Fibroblast of the aortic adventitia (primary cell): ENCODE measurements at regions not wholly inside any gene's neighbourhood (a gene's known extent, or its start where the extent isn't known, plus 50 kb on each side); places are given as distances from the start of the nearest gene placed in this dataset.

Experiments used
- DNase-seq: peaks from one replicate; pipeline ENCODE4 v3.0.0-alpha.2; 2010; ENCODE audit warnings: low read depth
- H3K4me3 ChIP-seq: 2 replicates; pipeline ENCODE4 v1.5.1; 2011; ENCODE audit warnings: low read depth, mild to moderate bottlenecking, control low read depth, low read length, moderate library complexity
- TF ChIP-seq, protein P1 (sequence below): IDR thresholded peaks from 2 replicates; pipeline ENCODE4 v1.5.1; 2011; ENCODE audit warnings: mild to moderate bottlenecking, low read length, control low read depth, inconsistent platforms; ENCODE audit not compliant: insufficient read depth

DNA sequence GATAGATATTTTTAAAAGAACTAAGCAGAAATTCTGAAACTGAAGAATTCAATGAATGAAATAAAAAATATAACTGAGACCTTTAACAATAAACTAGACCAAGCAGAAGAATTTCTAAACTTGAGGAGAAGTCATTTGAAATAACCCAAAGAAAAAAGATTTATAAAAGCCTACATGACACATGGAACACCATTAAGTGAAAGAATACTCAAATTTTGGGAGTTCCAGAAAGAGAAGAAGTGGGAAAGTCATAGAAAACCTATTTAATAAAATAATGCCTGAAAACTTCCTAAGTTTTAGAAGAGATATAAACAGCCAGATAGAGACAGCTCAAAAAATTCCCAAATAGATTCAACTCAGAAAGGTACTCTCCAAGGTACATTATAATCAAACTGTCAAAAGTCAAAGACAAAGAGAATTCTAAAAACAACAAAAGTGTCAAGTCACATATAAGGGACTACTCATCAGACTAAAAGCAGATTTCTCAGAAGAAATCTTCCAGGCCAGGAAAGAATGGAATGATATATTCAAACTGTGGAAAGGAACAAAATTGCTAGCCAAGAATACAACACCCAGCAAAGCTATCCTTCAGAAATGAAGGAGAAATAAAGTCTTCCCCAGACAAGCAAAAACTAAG lies 72.9 kb upstream of the GNAZ start:
- TF ChIP-seq, protein P1, sequence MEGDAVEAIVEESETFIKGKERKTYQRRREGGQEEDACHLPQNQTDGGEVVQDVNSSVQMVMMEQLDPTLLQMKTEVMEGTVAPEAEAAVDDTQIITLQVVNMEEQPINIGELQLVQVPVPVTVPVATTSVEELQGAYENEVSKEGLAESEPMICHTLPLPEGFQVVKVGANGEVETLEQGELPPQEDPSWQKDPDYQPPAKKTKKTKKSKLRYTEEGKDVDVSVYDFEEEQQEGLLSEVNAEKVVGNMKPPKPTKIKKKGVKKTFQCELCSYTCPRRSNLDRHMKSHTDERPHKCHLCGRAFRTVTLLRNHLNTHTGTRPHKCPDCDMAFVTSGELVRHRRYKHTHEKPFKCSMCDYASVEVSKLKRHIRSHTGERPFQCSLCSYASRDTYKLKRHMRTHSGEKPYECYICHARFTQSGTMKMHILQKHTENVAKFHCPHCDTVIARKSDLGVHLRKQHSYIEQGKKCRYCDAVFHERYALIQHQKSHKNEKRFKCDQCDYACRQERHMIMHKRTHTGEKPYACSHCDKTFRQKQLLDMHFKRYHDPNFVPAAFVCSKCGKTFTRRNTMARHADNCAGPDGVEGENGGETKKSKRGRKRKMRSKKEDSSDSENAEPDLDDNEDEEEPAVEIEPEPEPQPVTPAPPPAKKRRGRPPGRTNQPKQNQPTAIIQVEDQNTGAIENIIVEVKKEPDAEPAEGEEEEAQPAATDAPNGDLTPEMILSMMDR, result no peak
- no peak for DNase-seq
- no peak overlapping the region for H3K4me3 ChIP-seq

DNA sequence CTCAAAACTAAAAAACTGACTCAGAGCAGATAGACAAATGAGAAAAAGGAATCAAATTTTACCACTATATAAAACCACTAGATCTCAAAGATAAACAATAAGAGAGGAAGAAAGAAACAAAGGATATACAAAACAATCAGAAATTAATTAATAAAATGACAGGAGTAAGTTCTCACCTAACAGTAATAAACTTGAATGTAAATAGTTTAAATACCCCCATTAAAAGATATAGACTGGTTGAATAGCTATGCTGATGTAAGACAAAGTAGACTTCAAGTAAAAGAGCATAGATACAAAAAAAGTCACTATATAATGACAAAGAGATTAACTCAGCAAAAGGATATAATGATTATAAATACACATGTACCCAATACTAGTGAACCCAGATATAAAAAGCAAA lies 72.3 kb upstream of the GNAZ start:
- no peak for DNase-seq
- H3K4me3 ChIP-seq, result no peak overlapping the region
- TF ChIP-seq, protein P1, result no peak

DNA sequence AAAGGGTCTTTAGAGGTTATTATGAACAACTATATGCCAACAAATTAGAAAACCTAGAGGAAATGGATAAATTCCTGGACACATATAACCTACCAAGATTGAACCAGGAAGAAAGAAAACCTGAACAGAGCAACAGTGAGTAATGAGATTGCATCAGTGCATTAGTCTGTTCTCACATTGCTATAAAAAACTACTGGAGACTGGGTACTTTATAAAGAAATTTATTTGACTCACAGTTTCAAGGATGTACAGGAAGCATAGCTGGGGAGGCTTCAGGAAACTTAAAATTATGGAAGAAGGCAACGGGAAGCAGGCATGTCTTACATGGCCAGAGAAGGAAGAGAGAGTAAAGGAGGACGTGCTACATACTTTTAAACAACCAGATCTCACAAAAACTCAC lies 70.8 kb upstream of the GNAZ start:
- no peak overlapping the region for H3K4me3 ChIP-seq
- DNase-seq, result no peak
- TF ChIP-seq, protein P1, result no peak

DNA sequence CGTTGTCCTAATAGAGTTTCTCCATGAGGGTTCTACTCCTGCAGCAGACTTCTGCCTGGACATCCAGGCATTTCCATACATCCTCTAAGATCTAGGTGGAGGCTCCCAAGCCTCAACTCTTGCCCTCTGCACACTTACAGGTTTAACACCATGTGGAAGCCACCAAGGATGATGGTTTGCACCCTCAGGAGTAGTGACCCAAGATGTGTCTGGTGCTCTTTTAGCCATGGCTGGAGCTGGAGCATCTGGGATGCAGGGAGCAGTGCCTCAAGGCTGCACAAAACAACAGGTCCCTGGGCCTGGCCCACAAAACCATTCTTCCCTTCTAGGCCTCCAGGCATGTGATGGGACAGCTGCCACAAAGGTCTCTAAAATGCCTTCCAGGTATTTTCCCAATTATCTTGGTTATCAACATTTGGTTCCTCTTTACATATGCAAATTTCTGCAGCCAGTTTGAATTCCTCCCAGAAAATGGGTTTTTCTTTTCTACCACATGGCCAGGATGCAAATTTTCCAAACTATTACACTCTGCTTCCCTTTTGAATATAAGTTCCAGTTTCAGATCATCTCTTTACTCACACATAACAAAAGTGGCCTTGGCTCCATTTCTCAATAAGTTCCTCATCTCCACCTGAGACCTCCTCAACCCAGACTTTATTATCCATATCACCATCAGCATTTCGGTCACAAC lies 69.5 kb upstream of the GNAZ start:
- H3K4me3 ChIP-seq, result no peak overlapping the region
- TF ChIP-seq, protein P1, result no peak
- DNase-seq, result no peak

DNA sequence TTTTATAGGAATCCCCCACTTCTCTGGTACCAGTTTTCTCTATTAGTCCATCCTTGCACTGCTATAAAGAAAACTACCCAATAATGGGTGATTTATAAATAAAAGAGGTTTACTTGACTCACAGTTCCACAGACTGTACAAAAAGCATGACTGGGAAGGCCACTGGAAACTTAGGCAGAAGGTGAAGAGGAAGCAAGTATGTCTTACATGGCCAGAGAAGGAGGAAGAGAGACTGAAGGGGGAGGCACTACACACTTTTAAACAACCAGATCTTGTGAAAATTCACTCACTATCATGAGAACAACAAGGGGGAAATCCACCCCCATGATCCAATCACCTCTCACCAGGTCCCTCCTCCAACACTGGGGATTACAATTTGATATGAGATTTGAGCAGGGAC lies 68.9 kb upstream of the GNAZ start:
- TF ChIP-seq, protein P1, result no peak
- no peak for DNase-seq
- no peak overlapping the region for H3K4me3 ChIP-seq

DNA sequence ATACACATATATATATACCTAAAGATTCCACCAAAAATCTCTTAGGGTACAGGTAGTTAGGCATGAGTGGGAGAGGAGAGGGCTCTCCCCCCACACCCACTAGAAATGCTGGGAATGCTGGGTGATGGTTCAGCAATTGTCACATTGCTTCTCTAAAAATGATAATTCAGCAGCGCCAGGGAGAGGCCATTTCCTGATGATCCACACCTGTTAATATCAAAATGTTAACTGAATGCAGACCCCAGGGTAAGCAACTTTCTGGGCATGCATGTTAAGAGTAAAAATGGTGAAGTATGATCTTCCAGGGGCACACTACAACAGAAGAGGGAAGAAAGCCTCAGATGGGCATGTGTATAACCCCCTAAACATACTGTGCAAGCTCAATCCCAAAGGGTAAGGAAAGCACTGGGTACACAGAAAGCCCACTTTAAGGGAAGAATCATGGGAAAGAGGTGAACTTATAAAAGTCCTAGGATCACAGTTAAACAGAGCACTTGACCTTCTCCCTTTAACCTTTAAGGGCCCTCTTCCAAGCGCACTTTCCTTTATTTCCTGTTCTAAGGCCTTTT lies 67.6 kb upstream of the GNAZ start:
- DNase-seq, result no peak

More for the DNA sequence above, 67.6 kb upstream of the GNAZ start:
- no peak overlapping the region for H3K4me3 ChIP-seq
- TF ChIP-seq, protein P1, result no peak
